H1 (cell line): ENCODE measurements at regions not wholly inside any gene's neighbourhood (a gene's known extent, or its start where the extent isn't known, plus 50 kb on each side); places are given as distances from the start of the nearest gene placed in this dataset.

Experiments used
- CTCF ChIA-PET: fragments of 300-600 bp; sonication (Branson Sonifier 250); formaldehyde crosslinking; loops from one replicate; lab custom pipeline; 2021; ENCODE audit not compliant: partially characterized antibody; lab: Charles Lee
- POLR2A ChIA-PET: fragments of 300-600 bp; sonication (Branson Sonifier 250); formaldehyde crosslinking; loops from one replicate; lab custom pipeline; 2021; ENCODE audit warnings: inconsistent platforms; ENCODE audit not compliant: partially characterized antibody; lab: Charles Lee
- DNase-seq, 2 experiments: peaks; one replicate each; pipeline versions ENCODE4 v3.0.0 to v3.0.0-alpha.2; 2010 to 2022; ENCODE audit warnings: low spot score in 2 of 2, low read depth in 1 of 2, mixed read lengths in 1 of 2
- FAIRE-seq: peaks from 2 replicates; lab custom pipeline; 2011; peaks lifted over from hg19 to GRCh38; lab: Jason Lieb, UNC
- H2AFZ ChIP-seq: 2 replicates; pipeline ENCODE4 v1.8.1; 2012; ENCODE audit warnings: low read length, inconsistent platforms
- H2AK5ac ChIP-seq: 2 replicates; pipeline ENCODE4 v1.6.1; 2013; ENCODE audit warnings: low read depth, low read length
- H2BK120ac ChIP-seq: replicated peaks from 2 replicates; pipeline ENCODE3; 2013; ENCODE audit warnings: low read depth, low read length, inconsistent platforms
- H2BK12ac ChIP-seq: 2 replicates; pipeline ENCODE4 v1.6.1; 2013; ENCODE audit warnings: low read depth, low read length
- H2BK15ac ChIP-seq: 2 replicates; pipeline ENCODE4 v1.6.1; 2013; ENCODE audit warnings: low read length
- H2BK20ac ChIP-seq: 2 replicates; pipeline ENCODE4 v1.6.1; 2013; ENCODE audit warnings: low read length
- H2BK5ac ChIP-seq: 2 replicates; pipeline ENCODE4 v1.6.1; 2013; ENCODE audit warnings: low read depth, low read length
- H3K14ac ChIP-seq: 2 replicates; pipeline ENCODE4 v1.6.1; 2013; ENCODE audit warnings: inconsistent platforms; ENCODE audit not compliant: insufficient read length
- H3K18ac ChIP-seq: 2 replicates; pipeline ENCODE4 v1.6.1; 2013; ENCODE audit warnings: low read length; ENCODE audit errors: extremely low read depth
- H3K23ac ChIP-seq: 2 replicates; pipeline ENCODE4 v1.6.1; 2013; ENCODE audit warnings: inconsistent platforms; ENCODE audit not compliant: insufficient read length
- H3K23me2 ChIP-seq: 2 replicates; pipeline ENCODE4 v1.6.1; 2013; ENCODE audit warnings: low read depth, low read length
- H3K27ac ChIP-seq: 2 replicates; pipeline ENCODE4 v1.6.1; 2011; ENCODE audit warnings: low read depth, low read length, inconsistent platforms
- H3K27me3 ChIP-seq, 4 experiments: replicated peaks in 1 of 4; 1 replicate in 1 of 4; 2 replicates in 3 of 4; pipeline versions ENCODE4 v1.6.1 to v1.8.1; 2011 to 2013; ENCODE audit warnings: low read length in 3 of 4, mild to moderate bottlenecking in 3 of 4, inconsistent platforms in 2 of 4, mixed read lengths in 2 of 4, moderate library complexity in 1 of 4; ENCODE audit not compliant: control insufficient read depth in 3 of 4, insufficient read depth in 3 of 4; ENCODE audit errors: extremely low read depth in 1 of 4
- H3K36me3 ChIP-seq, 4 experiments: 2 replicates each; pipeline versions ENCODE4 v1.6.1 to v1.8.1; 2011 to 2013; ENCODE audit warnings: mild to moderate bottlenecking in 4 of 4, low read length in 3 of 4, moderate library complexity in 2 of 4, control low read depth in 1 of 4, inconsistent platforms in 1 of 4; ENCODE audit not compliant: insufficient read depth in 4 of 4, control insufficient read depth in 2 of 4
- H3K4ac ChIP-seq: replicated peaks from 2 replicates; pipeline ENCODE3; 2013; ENCODE audit warnings: low read length, low read depth, mixed read lengths, inconsistent platforms; ENCODE audit not compliant: insufficient read length
- H3K4me1 ChIP-seq, 4 experiments: replicated peaks in 1 of 4; 1 replicate in 1 of 4; 2 replicates in 3 of 4; pipeline versions ENCODE4 v1.6.1 to v1.8.1; 2011 to 2013; ENCODE audit warnings: low read length in 3 of 4, inconsistent platforms in 2 of 4, mixed read lengths in 1 of 4; ENCODE audit not compliant: insufficient read depth in 4 of 4, control insufficient read depth in 3 of 4
- H3K4me2 ChIP-seq, 2 experiments: 2 replicates each; pipeline versions ENCODE4 v1.6.1 to v1.8.1; 2011 to 2013; ENCODE audit warnings: low read depth in 2 of 2, low read length in 2 of 2, control low read depth in 1 of 2, inconsistent platforms in 1 of 2, mild to moderate bottlenecking in 1 of 2; ENCODE audit not compliant: insufficient read depth in 1 of 2
- H3K4me3 ChIP-seq, 4 experiments: fragments of 200-600, 300-600 bp in 1 of 4; sonication (generic), shearing (Covaris generic), sonication (Bioruptor Twin) in 1 of 4; 2 replicates each; pipeline versions ENCODE4 v1.5.1 to v1.8.1; 2011 to 2016; ENCODE audit warnings: low read length in 4 of 4, low read depth in 3 of 4, control low read depth in 2 of 4, inconsistent platforms in 2 of 4, mild to moderate bottlenecking in 2 of 4, mixed read lengths in 1 of 4, moderate library complexity in 1 of 4; ENCODE audit not compliant: insufficient read depth in 2 of 4; ENCODE audit errors: extremely low read depth in 1 of 4
- H3K56ac ChIP-seq: replicated peaks from 2 replicates; pipeline ENCODE3; 2013; ENCODE audit warnings: low read depth, mild to moderate bottlenecking, mixed read lengths, low read length, inconsistent platforms; ENCODE audit not compliant: insufficient read length
- H3K79me1 ChIP-seq: 2 replicates; pipeline ENCODE4 v1.6.1; 2013; ENCODE audit warnings: low read depth, low read length, control low read depth
- H3K79me2 ChIP-seq, 2 experiments: 2 replicates each; pipeline versions ENCODE4 v1.6.1 to v1.8.1; 2012 to 2013; ENCODE audit warnings: low read length in 2 of 2, mild to moderate bottlenecking in 2 of 2, inconsistent platforms in 1 of 2; ENCODE audit not compliant: insufficient read depth in 2 of 2, control insufficient read depth in 1 of 2
- H3K9ac ChIP-seq, 4 experiments: replicated peaks in 1 of 4; 1 replicate in 1 of 4; 2 replicates in 3 of 4; pipeline versions ENCODE4 v1.6.1 to v1.8.1; 2011 to 2013; ENCODE audit warnings: low read depth in 3 of 4, low read length in 3 of 4, control low read depth in 2 of 4, mild to moderate bottlenecking in 2 of 4, moderate library complexity in 2 of 4, inconsistent platforms in 1 of 4; ENCODE audit errors: extremely low read depth in 1 of 4
- H3K9me3 ChIP-seq, 2 experiments: 2 replicates each; pipeline versions ENCODE4 v1.6.1 to v1.8.1; 2012 to 2013; ENCODE audit warnings: mild to moderate bottlenecking in 2 of 2, moderate library complexity in 2 of 2, control low read depth in 1 of 2, inconsistent platforms in 1 of 2, low read depth in 1 of 2, low read length in 1 of 2, mixed read lengths in 1 of 2; ENCODE audit not compliant: insufficient read depth in 2 of 2
- H4K20me1 ChIP-seq, 2 experiments: replicated peaks in 1 of 2; 2 replicates each; pipeline versions ENCODE3 to v1.8.1; 2011 to 2013; ENCODE audit warnings: inconsistent platforms in 2 of 2, low read length in 2 of 2, mild to moderate bottlenecking in 1 of 2; ENCODE audit not compliant: insufficient read depth in 2 of 2, control insufficient read depth in 1 of 2
- H4K5ac ChIP-seq: 2 replicates; pipeline ENCODE4 v1.6.1; 2013; ENCODE audit warnings: low read length, low read depth, mixed read lengths, inconsistent platforms; ENCODE audit not compliant: insufficient read length
- H4K8ac ChIP-seq: 2 replicates; pipeline ENCODE4 v1.8.0; 2013; ENCODE audit warnings: mild to moderate bottlenecking, moderate library complexity, low read length, inconsistent platforms; ENCODE audit not compliant: insufficient read depth; ENCODE audit errors: extremely low read depth
- H4K91ac ChIP-seq: replicated peaks from 2 replicates; pipeline ENCODE3; 2013; ENCODE audit warnings: low read length, mixed read lengths, inconsistent platforms; ENCODE audit not compliant: insufficient read length
- BRCA1 ChIP-seq: IDR thresholded peaks from 2 replicates; pipeline ENCODE4 v1.6.1; 2012; ENCODE audit warnings: low read depth, low read length, improper control_type of control experiment
- CHD2 ChIP-seq: IDR thresholded peaks from 2 replicates; pipeline ENCODE4 v1.6.1; 2012; ENCODE audit warnings: low read length, improper control_type of control experiment
- E2F6 ChIP-seq: IDR thresholded peaks from 2 replicates; pipeline ENCODE4 v1.6.1; 2012; ENCODE audit warnings: inconsistent platforms
- GTF2F1 ChIP-seq: IDR thresholded peaks from 2 replicates; pipeline ENCODE4 v1.6.1; 2012; ENCODE audit warnings: low read depth, low read length, improper control_type of control experiment, borderline replicate concordance
- HDAC2 ChIP-seq, 2 experiments: fragments of 300-600 bp in 1 of 2; sonication (generic) in 1 of 2; IDR thresholded peaks; 2 replicates each; pipeline ENCODE4 v1.6.1; 2011 to 2012; ENCODE audit warnings: low read depth in 2 of 2, low read length in 2 of 2, mild to moderate bottlenecking in 2 of 2, moderate library complexity in 2 of 2, borderline replicate concordance in 1 of 2, inconsistent platforms in 1 of 2
- KDM5A ChIP-seq: fragments of 200-600 bp; IDR thresholded peaks from 2 replicates; pipeline ENCODE4 v1.7.1; 2012; ENCODE audit warnings: mild to moderate bottlenecking, low read length, inconsistent platforms, mixed read lengths
- RAD21 ChIP-seq, 2 experiments: IDR thresholded peaks in 1 of 2; conservative IDR thresholded peaks in 1 of 2; 2 replicates each; pipeline ENCODE4 v1.6.1; 2011; ENCODE audit warnings: low read depth in 2 of 2, low read length in 2 of 2, improper control_type of control experiment in 1 of 2, inconsistent platforms in 1 of 2, mild to moderate bottlenecking in 1 of 2, moderate library complexity in 1 of 2
- TAF1 ChIP-seq: IDR thresholded peaks from 2 replicates; pipeline ENCODE4 v1.6.1; 2011; ENCODE audit warnings: mild to moderate bottlenecking, low read depth, low read length
- TCF12 ChIP-seq: IDR thresholded peaks from 2 replicates; pipeline ENCODE4 v1.6.1; 2011; ENCODE audit warnings: low read depth, mild to moderate bottlenecking, low read length
- WGBS, 2 experiments: shearing (Covaris generic) in 1 of 2; methylation state at CpG; one replicate each; pipeline versions ENCODE4 v1.1.6 to v1.1.7; 2013 to 2015; ENCODE audit warnings: low lambda C conversion rate in 2 of 2, mixed read lengths in 2 of 2, inconsistent platforms in 1 of 2, low coverage in 1 of 2, missing lambda C conversion rate in 1 of 2; ENCODE audit not compliant: insufficient replicate concordance in 2 of 2, insufficient coverage in 1 of 2, insufficient read length in 1 of 2; ENCODE audit errors: extremely low coverage in 1 of 2, missing lambda C conversion rate in 1 of 2; 5-methylcytosine and 5-hydroxymethylcytosine counted together

GRCh38 chr9:120202856-120203654 lies 376.9 kb downstream of the CDK5RAP2 start:
- H3K23me2 ChIP-seq, result no peaks in the 10 kb centered on the region
- no peaks in the 10 kb centered on the region for H3K9me3 ChIP-seq
- H2AFZ ChIP-seq, result no peak overlapping the region
- no peaks in the 10 kb centered on the region for H3K79me1 ChIP-seq
- no peak overlapping the region for H4K8ac ChIP-seq
- no peaks in the 10 kb centered on the region for H3K27me3 ChIP-seq
- no peaks in the 10 kb centered on the region for H3K36me3 ChIP-seq
- H4K20me1 ChIP-seq, result no peaks in the 10 kb centered on the region
- H2BK12ac ChIP-seq, result no peak overlapping the region
- CTCF ChIA-PET, result interaction anchor here (0.9 kb wide), 1 partner anchor 93 kb away, joined by 3 read pairs; no protein-coding TSS in a partner anchor
- H2AK5ac ChIP-seq, result no peak overlapping the region
- POLR2A ChIA-PET, result no interaction called here
- H3K79me2 ChIP-seq, result no peaks in the 10 kb centered on the region
- no peak overlapping the region for H3K27ac ChIP-seq
- H3K18ac ChIP-seq, result no peak overlapping the region
- no peak overlapping the region for H3K9ac ChIP-seq
- H2BK120ac ChIP-seq, result no peak overlapping the region
- no peak overlapping the region for H3K4ac ChIP-seq
- no peaks in the 10 kb centered on the region for H3K4me1 ChIP-seq
- no peak overlapping the region for H3K4me2 ChIP-seq
- no peak overlapping the region for H4K5ac ChIP-seq
- DNase-seq (no peak), FAIRE-seq (no peak)
- H3K23ac ChIP-seq, result no peak overlapping the region
- H3K56ac ChIP-seq, result no peak overlapping the region
- 72% methylated on average over 11 of the region's 11 CpGs; no CpG with 5 or more reads in 1 of the 2 experiments for WGBS, 2 experiments
- no peak overlapping the region for H2BK15ac ChIP-seq
- H2BK20ac ChIP-seq, result no peak overlapping the region
- H3K14ac ChIP-seq, result no peak overlapping the region
- no peak overlapping the region for H4K91ac ChIP-seq
- H2BK5ac ChIP-seq, result no peak overlapping the region
- no peak overlapping the region for H3K4me3 ChIP-seq
- TF ChIP-seq E2F6 (no peak), TCF12 (no peak), TAF1 (no peak), GTF2F1 (no peak), KDM5A (no peak), RAD21 (IDR thresholded peaks at IDR 0.05 in 1 of 2, conservative IDR thresholded peaks at IDR 0.05 in 1 of 2; ENCODE audit: low read depth in 2 of 2, low read length in 2 of 2) (no peak), BRCA1 (no peak), HDAC2 (IDR thresholded peaks at IDR 0.05; ENCODE audit: borderline replicate concordance in 1 of 2, low read depth in 2 of 2, low read length in 2 of 2) (no peak), CHD2 (no peak)
